Right atrium auricular region (tissue), 2 donors: ENCODE measurements at regions not wholly inside any gene's neighbourhood (a gene's known extent, or its start where the extent isn't known, plus 50 kb on each side); places are given as distances from the start of the nearest gene placed in this dataset.

Source experiments
- DNase-seq: peaks from one replicate; pipeline ENCODE4 v3.0.0-alpha.2; 2019; ENCODE audit warnings: low spot score
- H3K27ac ChIP-seq, 2 donors: fragments of 200-600 bp; sonication (generic); 1 replicate in 1 of 2; 2 replicates in 1 of 2; pipeline ENCODE4 v1.5.1; 2016 to 2019
- H3K27me3 ChIP-seq, 2 donors: fragments of 200-600 bp; sonication (generic); one replicate each; pipeline versions ENCODE4 v1.5.1 to v1.6.0; 2017 to 2019
- H3K36me3 ChIP-seq: fragments of 200-600 bp; sonication (generic); one replicate; pipeline ENCODE4 v1.5.1; 2016
- H3K4me1 ChIP-seq, 2 donors: fragments of 200-600 bp; sonication (generic); one replicate each; pipeline versions ENCODE4 v1.5.1 to v1.6.0; 2017 to 2019
- H3K4me3 ChIP-seq, 2 donors: fragments of 200-600 bp; sonication (generic); 1 replicate in 1 of 2; 2 replicates in 1 of 2; pipeline ENCODE4 v1.5.1; 2017 to 2019; ENCODE audit warnings: mild to moderate bottlenecking in 1 of 2, moderate library complexity in 1 of 2
- H3K9me3 ChIP-seq, 2 donors: fragments of 200-600 bp; sonication (generic); one replicate each; pipeline ENCODE4 v1.5.1; 2019
- TF ChIP-seq, protein P1 (sequence below), 2 donors: fragments of 200-600 bp; sonication (generic); IDR thresholded peaks; one replicate each; pipeline ENCODE4 v1.5.1; 2019; ENCODE audit warnings: antibody characterized with exemption in 2 of 2

GRCh38 chr7:89661876-89662275, 492.4 kb upstream of the STEAP1 start:
- no peak overlapping the region for H3K27ac ChIP-seq
- TF ChIP-seq, protein P1, sequence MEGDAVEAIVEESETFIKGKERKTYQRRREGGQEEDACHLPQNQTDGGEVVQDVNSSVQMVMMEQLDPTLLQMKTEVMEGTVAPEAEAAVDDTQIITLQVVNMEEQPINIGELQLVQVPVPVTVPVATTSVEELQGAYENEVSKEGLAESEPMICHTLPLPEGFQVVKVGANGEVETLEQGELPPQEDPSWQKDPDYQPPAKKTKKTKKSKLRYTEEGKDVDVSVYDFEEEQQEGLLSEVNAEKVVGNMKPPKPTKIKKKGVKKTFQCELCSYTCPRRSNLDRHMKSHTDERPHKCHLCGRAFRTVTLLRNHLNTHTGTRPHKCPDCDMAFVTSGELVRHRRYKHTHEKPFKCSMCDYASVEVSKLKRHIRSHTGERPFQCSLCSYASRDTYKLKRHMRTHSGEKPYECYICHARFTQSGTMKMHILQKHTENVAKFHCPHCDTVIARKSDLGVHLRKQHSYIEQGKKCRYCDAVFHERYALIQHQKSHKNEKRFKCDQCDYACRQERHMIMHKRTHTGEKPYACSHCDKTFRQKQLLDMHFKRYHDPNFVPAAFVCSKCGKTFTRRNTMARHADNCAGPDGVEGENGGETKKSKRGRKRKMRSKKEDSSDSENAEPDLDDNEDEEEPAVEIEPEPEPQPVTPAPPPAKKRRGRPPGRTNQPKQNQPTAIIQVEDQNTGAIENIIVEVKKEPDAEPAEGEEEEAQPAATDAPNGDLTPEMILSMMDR (IDR thresholded peaks at IDR 0.05) = no peak
- H3K4me1 ChIP-seq = no peaks in the 10 kb centered on the region
- no peaks in the 10 kb centered on the region for H3K27me3 ChIP-seq
- no peaks in the 10 kb centered on the region for H3K36me3 ChIP-seq
- no peaks in the 10 kb centered on the region for H3K9me3 ChIP-seq
- H3K4me3 ChIP-seq = no peak overlapping the region
- DNase-seq = no peak

DNA sequence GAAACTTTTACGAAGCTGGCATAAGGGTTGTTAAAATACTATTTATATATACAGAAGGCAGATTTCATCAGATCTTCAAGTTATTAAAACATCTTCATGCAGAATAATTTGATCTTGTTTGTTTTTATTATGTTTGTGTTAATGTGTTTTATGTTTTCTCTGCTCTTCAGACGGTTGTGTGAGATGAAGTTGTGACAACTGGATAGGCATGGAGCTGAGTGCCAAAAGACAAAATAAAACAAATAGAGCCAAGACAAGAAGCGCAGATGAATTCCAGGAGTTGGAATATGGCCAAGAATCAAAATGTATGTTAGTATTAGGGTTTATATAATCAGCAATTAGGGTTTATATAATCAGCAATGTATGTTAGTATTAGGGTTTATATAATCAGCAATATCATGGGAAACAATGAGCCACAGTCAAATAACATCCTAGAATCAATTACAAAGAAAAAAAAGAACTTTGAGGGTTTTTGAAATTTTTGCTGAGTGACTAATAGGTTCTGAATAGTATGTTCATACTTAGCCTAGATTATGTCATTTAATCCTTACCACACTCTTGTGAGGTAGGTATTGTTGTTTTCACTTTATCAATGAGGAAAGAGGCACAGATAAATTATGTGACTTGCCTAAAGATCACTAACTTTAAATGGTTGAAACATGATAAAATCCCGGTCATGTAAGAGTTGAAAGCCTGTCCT, 488.0 kb upstream of the STEAP1 start:
- TF ChIP-seq, protein P1 (IDR thresholded peaks at IDR 0.05) = no peak
- H3K4me3 ChIP-seq = no peak overlapping the region
- H3K27ac ChIP-seq = no peak overlapping the region
- H3K36me3 ChIP-seq = no peaks in the 10 kb centered on the region
- no peaks in the 10 kb centered on the region for H3K27me3 ChIP-seq
- no peaks in the 10 kb centered on the region for H3K4me1 ChIP-seq
- no peaks in the 10 kb centered on the region for H3K9me3 ChIP-seq
- no peak for DNase-seq

GRCh38 chr7:89680161-89680560, 474.1 kb upstream of the STEAP1 start:
- H3K27ac ChIP-seq = no peak overlapping the region
- no peaks in the 10 kb centered on the region for H3K4me1 ChIP-seq
- no peaks in the 10 kb centered on the region for H3K36me3 ChIP-seq
- no peaks in the 10 kb centered on the region for H3K27me3 ChIP-seq
- TF ChIP-seq, protein P1 (IDR thresholded peaks at IDR 0.05) = no peak
- no peak overlapping the region for H3K4me3 ChIP-seq
- no peak for DNase-seq
- no peaks in the 10 kb centered on the region for H3K9me3 ChIP-seq

DNA sequence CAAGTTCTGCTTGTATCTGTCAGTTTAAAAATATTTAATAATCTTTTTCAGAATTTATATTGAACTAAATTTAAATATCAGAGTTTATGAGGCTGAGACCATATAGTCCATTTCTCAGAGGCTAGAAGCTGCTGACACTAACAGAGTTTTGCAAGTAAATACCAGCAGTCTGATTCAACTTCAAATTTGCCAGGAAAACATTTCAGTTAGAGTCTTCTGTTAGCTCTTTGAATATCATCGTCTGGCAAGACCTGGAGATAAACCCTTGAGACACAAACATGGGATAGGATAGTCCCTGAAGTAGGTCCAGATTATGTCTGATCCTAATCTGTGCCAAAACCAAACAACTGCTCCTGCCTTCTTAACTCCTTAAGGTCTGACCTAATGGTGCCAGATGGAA, 472.8 kb upstream of the STEAP1 start:
- TF ChIP-seq, protein P1 (IDR thresholded peaks at IDR 0.05) = no peak
- no peak for DNase-seq
- Histone ChIP-seq H3K4me3 (no peak overlapping the region), H3K36me3 (no peaks in the 10 kb centered on the region), H3K4me1 (no peaks in the 10 kb centered on the region), H3K27me3 (no peaks in the 10 kb centered on the region), H3K9me3 (no peaks in the 10 kb centered on the region), H3K27ac (no peak overlapping the region)

DNA sequence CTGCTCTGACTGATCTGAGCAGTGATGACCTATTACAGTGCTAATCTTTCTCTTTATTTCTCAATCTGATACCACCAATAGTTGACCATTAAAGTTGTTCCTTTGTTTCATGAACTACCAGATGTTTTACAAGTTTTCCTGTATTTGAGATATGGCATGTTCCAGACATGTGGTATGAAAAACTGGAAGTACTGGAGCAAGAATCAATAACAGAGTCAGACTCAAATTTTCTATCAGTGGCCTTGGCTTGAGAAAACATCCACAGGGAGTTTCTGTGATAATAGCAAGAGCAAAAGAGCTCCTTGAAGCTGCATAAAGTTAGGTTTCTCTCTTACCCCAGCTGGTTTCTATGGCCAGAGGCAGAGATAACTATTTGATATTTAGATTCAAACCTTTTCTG, 469.0 kb upstream of the STEAP1 start:
- H3K4me1 ChIP-seq = no peaks in the 10 kb centered on the region
- H3K27me3 ChIP-seq = no peaks in the 10 kb centered on the region
- H3K27ac ChIP-seq = no peak overlapping the region
- DNase-seq = no peak
- H3K36me3 ChIP-seq = no peaks in the 10 kb centered on the region
- TF ChIP-seq, protein P1 (IDR thresholded peaks at IDR 0.05) = no peak
- H3K4me3 ChIP-seq = no peak overlapping the region
- H3K9me3 ChIP-seq = no peaks in the 10 kb centered on the region

DNA sequence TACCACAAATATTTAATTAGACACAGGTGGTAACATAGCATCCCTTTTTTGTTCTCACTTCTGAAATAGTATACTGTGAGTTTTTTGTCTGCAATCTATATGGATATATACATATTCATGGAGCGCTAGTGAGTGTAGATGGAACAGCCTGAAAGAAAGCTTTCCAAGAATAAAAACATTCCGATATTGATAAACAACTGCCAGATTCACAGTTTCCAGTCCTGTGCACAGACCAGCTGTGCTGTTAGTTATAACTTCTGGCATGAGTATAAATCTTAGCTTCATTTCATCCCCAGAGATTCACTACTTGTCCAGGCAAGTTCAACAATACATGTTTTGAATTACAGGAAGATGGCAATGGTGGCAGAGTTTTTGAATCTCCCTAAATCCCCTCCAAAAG, 467.1 kb upstream of the STEAP1 start:
- Histone ChIP-seq H3K27ac (no peak overlapping the region), H3K9me3 (no peaks in the 10 kb centered on the region), H3K4me3 (no peak overlapping the region), H3K36me3 (no peaks in the 10 kb centered on the region), H3K4me1 (no peaks in the 10 kb centered on the region), H3K27me3 (no peaks in the 10 kb centered on the region)
- no peak for DNase-seq
- TF ChIP-seq, protein P1 (IDR thresholded peaks at IDR 0.05) = no peak
